Lower lobe of right lung (tissue), 2 donors: ENCODE measurements at regions not wholly inside any gene's neighbourhood (a gene's known extent, or its start where the extent isn't known, plus 50 kb on each side); places are given as distances from the start of the nearest gene placed in this dataset.

Source experiments
- ATAC-seq, 2 donors: fragments of 200-7000 bp; cut with Tn5 transposase; one replicate each; pipeline ENCODE4 v1.9.1; 2020 to 2022; ENCODE audit warnings: mild to moderate bottlenecking in 2 of 2, moderate library complexity in 2 of 2
- DNase-seq: peaks from one replicate; pipeline ENCODE4 v3.0.0-alpha.2; 2020
- H3K27ac ChIP-seq: fragments of 200-600 bp; one replicate; pipeline ENCODE4 v1.8.0; 2022
- H3K27me3 ChIP-seq: fragments of 200-600 bp; one replicate; pipeline ENCODE4 v1.8.0; 2022; ENCODE audit warnings: low read depth
- H3K36me3 ChIP-seq: fragments of 200-600 bp; one replicate; pipeline ENCODE4 v1.8.0; 2022; ENCODE audit warnings: mild to moderate bottlenecking
- H3K4me1 ChIP-seq: fragments of 200-600 bp; one replicate; pipeline ENCODE4 v1.8.0; 2022
- H3K4me3 ChIP-seq: fragments of 200-600 bp; one replicate; pipeline ENCODE4 v1.8.0; 2022; ENCODE audit warnings: mild to moderate bottlenecking
- H3K9me3 ChIP-seq: fragments of 200-600 bp; one replicate; pipeline ENCODE4 v1.8.0; 2022
- CTCF ChIP-seq: fragments of 200-600 bp; IDR thresholded peaks from one replicate; pipeline ENCODE4 v1.8.0; 2022; ENCODE audit warnings: antibody characterized with exemption, mild to moderate bottlenecking
- intact Hi-C: fragments of 100-400 bp; cut with DNase I; formaldehyde crosslinking; loops from one replicate; pipeline ENCODE4 v1.11.0; 2022
- donor health status: DM: no; HTN: yes; CAD: no; lungs with severe emphysema.

DNA sequence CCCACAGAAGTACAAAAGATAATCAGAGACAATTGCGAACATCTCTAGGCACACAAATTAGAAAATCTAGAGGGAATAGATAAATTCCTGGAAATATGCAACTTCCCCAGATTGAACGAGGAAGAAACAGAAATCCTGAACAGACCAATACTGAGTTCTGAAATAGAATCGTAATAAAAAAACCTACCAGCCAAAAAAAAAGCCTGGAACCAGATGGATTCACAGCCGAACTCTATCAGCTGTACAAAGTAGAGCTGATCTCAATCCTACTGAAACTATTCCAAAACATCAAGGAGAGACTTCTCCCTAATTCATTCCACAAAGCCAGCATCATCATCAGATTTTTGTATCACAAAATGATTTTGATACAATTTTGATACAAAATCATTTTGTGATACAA lies 206.4 kb downstream of the REEP3 start:
- intact Hi-C loops: no loop called here
- no peak overlapping the region for H3K27ac ChIP-seq
- ATAC-seq: no peak

DNA sequence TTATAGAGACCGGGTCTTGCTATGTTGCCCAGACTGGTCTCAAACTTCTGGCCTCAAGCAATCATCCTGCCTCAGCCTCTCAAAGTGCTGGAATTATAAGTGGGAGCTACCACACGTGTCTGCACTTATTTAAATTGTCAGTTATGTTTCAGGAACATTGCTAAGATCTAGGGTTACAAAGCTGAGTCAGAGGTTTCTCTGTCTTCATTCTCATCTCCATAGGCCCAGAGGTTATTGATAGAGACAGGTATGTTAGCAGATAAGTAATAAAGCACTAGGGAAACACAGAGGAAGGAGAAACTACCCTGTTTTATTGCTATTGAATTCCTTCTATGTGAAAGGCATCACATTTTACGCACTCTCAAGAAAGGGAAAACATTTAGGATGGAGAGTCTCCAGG lies 214.1 kb downstream of the REEP3 start:
- no peak for TF ChIP-seq CTCF
- intact Hi-C loops: no loop called here
- Histone ChIP-seq H3K4me1 (no peaks in the 10 kb centered on the region), H3K27ac (no peak overlapping the region), H3K27me3 (no peaks in the 10 kb centered on the region), H3K4me3 (no peak overlapping the region), H3K9me3 (no peaks in the 10 kb centered on the region), H3K36me3 (no peaks in the 10 kb centered on the region)
- ATAC-seq (no peak), DNase-seq (no peak)

More for the DNA sequence above, 206.4 kb downstream of the REEP3 start:
- H3K36me3 ChIP-seq: no peaks in the 10 kb centered on the region
- DNase-seq: no peak
- TF ChIP-seq CTCF: no peak
- no peaks in the 10 kb centered on the region for H3K9me3 ChIP-seq
- no peak overlapping the region for H3K4me3 ChIP-seq
- H3K4me1 ChIP-seq: peaks cover 12% of the 10 kb centered on the region
- H3K27me3 ChIP-seq: no peaks in the 10 kb centered on the region

- no peak overlapping the region for H3K27ac ChIP-seq
- TF ChIP-seq CTCF: no peak
- ATAC-seq (no peak), DNase-seq (no peak)
- H3K9me3 ChIP-seq: no peaks in the 10 kb centered on the region
- H3K4me1 ChIP-seq: no peaks in the 10 kb centered on the region
- H3K27me3 ChIP-seq: no peaks in the 10 kb centered on the region
- H3K4me3 ChIP-seq: no peak overlapping the region
- H3K36me3 ChIP-seq: no peaks in the 10 kb centered on the region
- intact Hi-C loops: no loop called here
These were observed 217.2 kb downstream of the REEP3 start for GRCh38 chr10:63738410-63738809.

DNA sequence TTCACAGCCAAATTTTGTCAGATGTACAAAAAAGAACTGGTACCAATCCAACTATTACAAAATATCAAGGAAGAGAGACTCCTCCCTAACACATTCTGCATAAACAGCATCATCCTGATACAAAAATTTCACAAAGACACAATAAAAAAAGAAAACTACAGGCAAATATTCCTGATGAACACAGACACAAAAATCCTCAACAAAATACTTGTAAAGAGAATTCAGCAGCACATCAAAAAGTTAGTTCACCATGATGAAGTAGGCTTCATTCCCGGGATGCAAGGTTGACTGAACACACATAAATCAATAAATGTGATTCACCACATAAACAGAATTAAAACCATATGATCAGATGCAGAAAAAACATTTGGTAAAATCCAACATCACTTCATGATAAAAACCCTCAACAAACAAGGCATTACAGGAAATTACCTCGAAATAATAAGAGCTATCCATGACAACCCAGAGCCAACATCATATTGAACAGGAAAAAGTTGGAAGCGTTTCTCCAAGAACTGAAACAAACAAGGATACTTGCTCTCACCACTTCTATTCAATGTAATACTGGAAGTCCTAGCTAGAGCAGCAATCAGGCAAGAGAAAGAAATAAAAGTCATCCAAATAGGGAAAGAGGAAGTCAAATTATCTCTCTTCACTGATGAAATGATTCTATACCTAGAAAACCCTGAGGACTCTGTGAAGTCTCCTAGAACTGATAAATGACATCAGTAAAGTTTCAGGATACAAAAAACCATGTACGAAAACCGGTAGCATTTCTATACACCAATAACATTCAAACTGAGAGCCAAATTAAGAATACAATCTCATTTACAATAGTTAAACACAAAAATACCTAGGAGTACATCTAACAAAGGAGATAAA lies 223.1 kb downstream of the REEP3 start:
- Histone ChIP-seq H3K36me3 (no peaks in the 10 kb centered on the region), H3K4me3 (no peak overlapping the region), H3K9me3 (no peaks in the 10 kb centered on the region), H3K4me1 (peaks cover under 1% of the 10 kb centered on the region), H3K27ac (no peak overlapping the region), H3K27me3 (no peaks in the 10 kb centered on the region)
- no peak for ATAC-seq
- intact Hi-C loops: no loop called here
- no peak for DNase-seq
- no peak for TF ChIP-seq CTCF

DNA sequence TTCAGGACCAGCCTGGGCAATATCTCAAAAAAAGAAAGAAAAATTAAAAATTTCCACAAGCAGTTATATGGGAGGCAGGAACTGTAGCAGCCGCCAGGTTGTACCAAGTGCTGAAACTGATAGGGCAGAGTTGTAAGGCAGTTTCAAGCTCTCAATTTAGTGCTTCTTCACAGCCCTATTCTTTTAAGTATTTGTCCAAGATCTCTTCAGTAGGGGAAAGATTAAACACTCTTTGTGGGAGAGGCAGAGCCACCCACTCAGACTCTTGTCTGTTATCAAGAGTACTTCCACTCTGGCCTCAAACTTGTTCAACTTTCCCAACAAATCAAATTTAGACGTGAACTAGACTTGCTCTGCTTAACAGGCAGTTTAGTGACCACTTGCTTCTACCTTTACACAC lies 228.7 kb downstream of the REEP3 start:
- ATAC-seq: peak; percentile 52 to 85
- intact Hi-C loops: no loop called here
- Histone ChIP-seq H3K4me1 (peaks cover 6% of the 10 kb centered on the region), H3K27me3 (no peaks in the 10 kb centered on the region), H3K9me3 (no peaks in the 10 kb centered on the region), H3K27ac (no peak overlapping the region), H3K36me3 (no peaks in the 10 kb centered on the region), H3K4me3 (no peak overlapping the region)
- no peak for DNase-seq
- TF ChIP-seq CTCF: no peak
